IMR-90 (cell line): ENCODE measurements at regions not wholly inside any gene's neighbourhood (a gene's known extent, or its start where the extent isn't known, plus 50 kb on each side); places are given as distances from the start of the nearest gene placed in this dataset.

ENCODE experiments used
- BHLHE40 ChIP-seq: fragments of 150-350 bp; IDR thresholded peaks from 2 replicates; pipeline ENCODE4 v1.6.1; 2016; ENCODE audit warnings: mild to moderate bottlenecking, low read depth, low read length
- CEBPB ChIP-seq: IDR thresholded peaks from 2 replicates; pipeline ENCODE4 v1.6.1; 2012; ENCODE audit warnings: low read depth, low read length, improper control_type of control experiment
- CHD1 ChIP-seq: IDR thresholded peaks from 2 replicates; pipeline ENCODE4 v1.6.1; 2012; ENCODE audit warnings: low read depth, low read length, improper control_type of control experiment
- FOS ChIP-seq: fragments of 150-350 bp; IDR thresholded peaks from 2 replicates; pipeline ENCODE4 v1.6.1; 2016; ENCODE audit warnings: low read depth, low read length
- MAFK ChIP-seq: IDR thresholded peaks from 2 replicates; pipeline ENCODE4 v1.6.1; 2012; ENCODE audit warnings: low read depth, low read length, improper control_type of control experiment
- MXI1 ChIP-seq: IDR thresholded peaks from 2 replicates; pipeline ENCODE4 v1.6.1; 2012; ENCODE audit warnings: low read depth, mild to moderate bottlenecking, low read length, moderate library complexity, borderline replicate concordance
- NFE2L2 ChIP-seq: fragments of 150-350 bp; IDR thresholded peaks from 2 replicates; pipeline ENCODE4 v1.6.1; 2016; ENCODE audit warnings: low read depth, mild to moderate bottlenecking, low read length
- POLR2A ChIP-seq: IDR thresholded peaks from 2 replicates; pipeline ENCODE4 v1.6.1; 2012; ENCODE audit warnings: mild to moderate bottlenecking, low read depth, low read length
- RAD21 ChIP-seq: IDR thresholded peaks from 2 replicates; pipeline ENCODE4 v1.6.1; 2012; ENCODE audit warnings: low read length, improper control_type of control experiment
- RFX5 ChIP-seq: IDR thresholded peaks from 2 replicates; pipeline ENCODE4 v1.8.0; 2012; ENCODE audit warnings: low read depth, mild to moderate bottlenecking, low read length, moderate library complexity
- SMC3 ChIP-seq: fragments of 150-350 bp; IDR thresholded peaks from 2 replicates; pipeline ENCODE4 v1.6.1; 2016; ENCODE audit warnings: low read depth, mild to moderate bottlenecking, antibody characterized with exemption, low read length, moderate library complexity
- TF ChIP-seq, protein P1 (sequence below): conservative IDR thresholded peaks from 2 replicates; pipeline ENCODE4 v1.5.1; 2012; ENCODE audit warnings: mild to moderate bottlenecking, low read depth, low read length, improper control_type of control experiment
- TF ChIP-seq, protein P2 (sequence below): fragments of 150-350 bp; IDR thresholded peaks from 2 replicates; pipeline ENCODE4 v1.6.1; 2017; ENCODE audit warnings: mild to moderate bottlenecking, antibody characterized with exemption, low read length, low read depth

DNA sequence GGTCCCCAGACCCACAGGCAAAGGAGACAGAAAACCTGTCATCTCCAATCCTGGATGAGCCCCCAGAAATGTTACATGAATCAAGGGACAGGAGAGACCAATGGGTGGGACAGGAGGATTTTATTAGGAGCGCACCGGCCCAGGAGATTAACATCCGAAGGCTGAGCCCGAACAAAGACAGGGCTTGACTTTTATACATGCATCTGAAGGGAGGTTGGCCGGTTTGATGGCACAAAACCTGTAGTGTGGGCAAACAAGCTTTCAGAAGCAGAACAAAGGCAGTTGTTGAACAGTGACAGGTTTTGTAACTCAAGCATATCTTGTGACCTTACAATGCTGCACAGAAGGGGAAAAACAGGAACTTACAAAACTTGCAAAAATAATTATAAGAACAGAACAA is 83.9 kb upstream of the GPR6 start:
- TF ChIP-seq RFX5 (no peak), MAFK (no peak), POLR2A (no peak), FOS (no peak), BHLHE40 (no peak), SMC3 (no peak), MXI1 (no peak), NFE2L2 (no peak), CHD1 (no peak), RAD21 (no peak), CEBPB (no peak)
- TF ChIP-seq, protein P1, sequence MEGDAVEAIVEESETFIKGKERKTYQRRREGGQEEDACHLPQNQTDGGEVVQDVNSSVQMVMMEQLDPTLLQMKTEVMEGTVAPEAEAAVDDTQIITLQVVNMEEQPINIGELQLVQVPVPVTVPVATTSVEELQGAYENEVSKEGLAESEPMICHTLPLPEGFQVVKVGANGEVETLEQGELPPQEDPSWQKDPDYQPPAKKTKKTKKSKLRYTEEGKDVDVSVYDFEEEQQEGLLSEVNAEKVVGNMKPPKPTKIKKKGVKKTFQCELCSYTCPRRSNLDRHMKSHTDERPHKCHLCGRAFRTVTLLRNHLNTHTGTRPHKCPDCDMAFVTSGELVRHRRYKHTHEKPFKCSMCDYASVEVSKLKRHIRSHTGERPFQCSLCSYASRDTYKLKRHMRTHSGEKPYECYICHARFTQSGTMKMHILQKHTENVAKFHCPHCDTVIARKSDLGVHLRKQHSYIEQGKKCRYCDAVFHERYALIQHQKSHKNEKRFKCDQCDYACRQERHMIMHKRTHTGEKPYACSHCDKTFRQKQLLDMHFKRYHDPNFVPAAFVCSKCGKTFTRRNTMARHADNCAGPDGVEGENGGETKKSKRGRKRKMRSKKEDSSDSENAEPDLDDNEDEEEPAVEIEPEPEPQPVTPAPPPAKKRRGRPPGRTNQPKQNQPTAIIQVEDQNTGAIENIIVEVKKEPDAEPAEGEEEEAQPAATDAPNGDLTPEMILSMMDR, result no peak
- TF ChIP-seq, protein P2, sequence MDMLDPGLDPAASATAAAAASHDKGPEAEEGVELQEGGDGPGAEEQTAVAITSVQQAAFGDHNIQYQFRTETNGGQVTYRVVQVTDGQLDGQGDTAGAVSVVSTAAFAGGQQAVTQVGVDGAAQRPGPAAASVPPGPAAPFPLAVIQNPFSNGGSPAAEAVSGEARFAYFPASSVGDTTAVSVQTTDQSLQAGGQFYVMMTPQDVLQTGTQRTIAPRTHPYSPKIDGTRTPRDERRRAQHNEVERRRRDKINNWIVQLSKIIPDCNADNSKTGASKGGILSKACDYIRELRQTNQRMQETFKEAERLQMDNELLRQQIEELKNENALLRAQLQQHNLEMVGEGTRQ, result no peak
